DMS 273 treated with DMSO at 0.1 percent for 48 hours (cell line): ENCODE measurements at regions not wholly inside any gene's neighbourhood (a gene's known extent, or its start where the extent isn't known, plus 50 kb on each side); places are given as distances from the start of the nearest gene placed in this dataset.
A peak's percentile ranks its signal among the peaks of the same experiment; 100 is the strongest.
"Not testable (repeated sequence)": the region's sequence is repeated elsewhere in the genome, so short reads cannot be mapped to it uniquely, and the experiment has no call there.

ENCODE experiments used
- DNase-seq: peaks from one replicate; lab custom pipeline; 2025; lab: John Stamatoyannopoulos, UW

GRCh38 chr6:94698773-94699172 is 878.6 kb upstream of the MANEA start:
- DNase-seq = no peak

- not testable (repeated sequence) for DNase-seq
Measured at GRCh38 chr6:94687255-94687654, 890.1 kb upstream of the MANEA start.

- DNase-seq = no peak
Measured at GRCh38 chr6:94683409-94683808, 893.9 kb upstream of the MANEA start.

GRCh38 chr6:94680669-94681212 is 896.6 kb upstream of the MANEA start:
- no peak for DNase-seq

- no peak for DNase-seq
Measured at GRCh38 chr6:94673251-94673650, 904.1 kb upstream of the MANEA start.

GRCh38 chr6:94670017-94670416 is 907.3 kb upstream of the MANEA start:
- no peak for DNase-seq

GRCh38 chr6:94668876-94669275 is 908.5 kb upstream of the MANEA start:
- no peak for DNase-seq

GRCh38 chr6:94658929-94659328 is 918.4 kb upstream of the MANEA start:
- DNase-seq = no peak

GRCh38 chr6:94651239-94651638 is 926.1 kb upstream of the MANEA start:
- no peak for DNase-seq

GRCh38 chr6:94645191-94645590 is 932.1 kb upstream of the MANEA start:
- no peak for DNase-seq

GRCh38 chr6:94639564-94639963 is 937.8 kb upstream of the MANEA start:
- DNase-seq = no peak

- DNase-seq = peak; percentile 5
Measured at GRCh38 chr6:94636780-94637385, 940.5 kb upstream of the MANEA start.

- DNase-seq = peak; percentile 39
Measured at GRCh38 chr6:94623586-94623985, 953.7 kb upstream of the MANEA start.

- DNase-seq = no peak
Measured at GRCh38 chr6:94622783-94623182, 954.6 kb upstream of the MANEA start.

GRCh38 chr6:94600636-94601035 is 976.7 kb upstream of the MANEA start:
- DNase-seq = no peak

- DNase-seq = no peak
Measured at GRCh38 chr6:94597487-94597886, 979.8 kb upstream of the MANEA start.

GRCh38 chr6:94590416-94590815 is 986.9 kb upstream of the MANEA start:
- no peak for DNase-seq

GRCh38 chr6:94588301-94588700 is 989.0 kb upstream of the MANEA start:
- no peak for DNase-seq

GRCh38 chr6:94584211-94584610 is 993.1 kb upstream of the MANEA start:
- no peak for DNase-seq

GRCh38 chr6:94570581-94570980 is 1006.8 kb upstream of the MANEA start:
- DNase-seq = no peak

GRCh38 chr6:94562846-94563245 is 1014.5 kb upstream of the MANEA start:
- DNase-seq = no peak

GRCh38 chr6:94559829-94560537 is 1017.4 kb upstream of the MANEA start:
- no peak for DNase-seq

GRCh38 chr6:94557207-94557606 is 1020.1 kb upstream of the MANEA start:
- not testable (repeated sequence) for DNase-seq

- DNase-seq = no peak
Measured at GRCh38 chr6:94548201-94548600, 1029.1 kb upstream of the MANEA start.
